HEK293 (cell line): ENCODE measurements at regions not wholly inside any gene's neighbourhood (a gene's known extent, or its start where the extent isn't known, plus 50 kb on each side); places are given as distances from the start of the nearest gene placed in this dataset.
"Not testable (repeated sequence)": the region's sequence is repeated elsewhere in the genome, so short reads cannot be mapped to it uniquely, and the experiment has no call there.

ENCODE experiments used
- ATF2 ChIP-seq: fragments of 450-650 bp; formaldehyde crosslinking; IDR thresholded peaks from 2 replicates; pipeline ENCODE4 v1.5.1; 2016; ENCODE audit warnings: missing biosample characterization, missing genetic modification characterization, low read depth
- CTCF ChIP-seq: fragments of 450-650 bp; formaldehyde crosslinking; IDR thresholded peaks from 2 replicates; pipeline ENCODE4 v1.5.1; 2016; ENCODE audit warnings: missing biosample characterization, missing genetic modification characterization
- MYNN ChIP-seq: fragments of 450-650 bp; formaldehyde crosslinking; IDR thresholded peaks from 2 replicates; pipeline ENCODE4 v1.5.1; 2016; ENCODE audit warnings: missing biosample characterization, missing genetic modification characterization, borderline replicate concordance

GRCh38 chr21:7744406-7745099, 2776.8 kb upstream of the TPTE start:
- TF ChIP-seq MYNN; CTCF; ATF2 (tag by site-specific recombination): not testable (repeated sequence)
